SKM-1 treated with dmso at 0.1 percent for 144 hours (cell line): ENCODE measurements at regions not wholly inside any gene's neighbourhood (a gene's known extent, or its start where the extent isn't known, plus 50 kb on each side); places are given as distances from the start of the nearest gene placed in this dataset.
A peak's percentile ranks its signal among the peaks of the same experiment; 100 is the strongest.

Experiments used
- DNase-seq: peaks from one replicate; lab custom pipeline; 2025; ENCODE audit not compliant: unreplicated experiment; lab: John Stamatoyannopoulos, UW

DNA sequence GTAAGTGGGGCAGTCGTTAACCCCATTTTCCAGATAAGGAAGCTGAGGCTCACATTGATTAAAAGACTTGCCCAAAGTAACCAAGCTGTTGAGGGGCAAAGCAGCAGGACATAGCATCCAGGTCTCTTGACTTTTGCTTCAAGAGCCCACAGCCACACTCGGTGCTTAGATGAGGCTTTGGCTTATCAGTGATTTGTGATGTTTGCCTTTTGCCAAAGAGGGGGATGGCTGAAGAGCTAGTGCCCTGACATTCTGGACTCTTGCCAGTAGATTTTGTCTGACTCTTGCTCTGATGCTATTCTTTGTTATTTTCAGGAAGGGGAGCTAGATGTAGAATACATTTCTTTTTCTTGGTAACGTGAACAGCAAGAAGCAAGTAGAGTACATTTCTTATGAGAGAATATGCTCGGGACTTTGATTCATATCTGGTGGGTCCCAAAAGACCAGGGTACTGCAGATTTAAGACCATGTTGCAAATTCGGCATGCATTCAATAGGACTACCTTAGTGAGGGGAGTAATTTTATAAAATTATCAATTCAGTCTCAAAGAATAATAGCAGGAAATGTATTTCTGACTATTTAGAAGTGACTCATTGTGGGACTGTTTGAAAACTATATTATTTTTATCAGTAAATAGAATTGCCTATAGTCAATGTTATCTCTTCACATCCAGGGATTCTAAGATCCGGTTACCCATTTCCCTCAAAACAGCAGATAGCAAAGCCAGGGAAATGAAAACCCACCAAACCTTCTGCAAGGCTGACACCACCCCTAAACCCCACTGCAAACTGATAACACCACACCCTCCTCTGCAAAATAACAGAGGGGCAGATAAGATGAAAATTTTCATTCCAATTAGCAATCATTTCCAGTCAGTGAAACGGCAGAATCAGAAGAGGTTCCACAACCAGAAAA lies 180.0 kb upstream of the BMPER start:
- DNase-seq = no peak

DNA sequence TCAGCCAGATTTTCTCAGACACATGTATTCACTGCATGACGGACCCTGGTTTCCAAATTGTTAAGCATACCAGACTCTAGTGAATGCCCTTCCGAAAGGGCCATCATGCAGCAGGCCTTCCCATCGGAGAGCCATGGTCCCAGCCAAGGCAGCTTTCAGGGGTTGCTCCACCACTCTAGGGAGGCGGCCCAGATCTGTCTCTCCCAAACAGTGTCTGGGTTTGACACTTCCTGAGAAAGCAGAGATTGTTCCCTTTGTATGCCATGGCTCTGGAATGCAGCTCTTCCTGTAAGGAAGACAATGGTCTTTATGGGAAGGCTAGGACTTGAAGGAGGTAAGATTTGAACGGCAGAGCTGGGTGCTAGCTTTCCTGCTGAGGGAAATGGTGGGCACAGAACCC lies 178.8 kb upstream of the BMPER start:
- DNase-seq = no peak

DNA sequence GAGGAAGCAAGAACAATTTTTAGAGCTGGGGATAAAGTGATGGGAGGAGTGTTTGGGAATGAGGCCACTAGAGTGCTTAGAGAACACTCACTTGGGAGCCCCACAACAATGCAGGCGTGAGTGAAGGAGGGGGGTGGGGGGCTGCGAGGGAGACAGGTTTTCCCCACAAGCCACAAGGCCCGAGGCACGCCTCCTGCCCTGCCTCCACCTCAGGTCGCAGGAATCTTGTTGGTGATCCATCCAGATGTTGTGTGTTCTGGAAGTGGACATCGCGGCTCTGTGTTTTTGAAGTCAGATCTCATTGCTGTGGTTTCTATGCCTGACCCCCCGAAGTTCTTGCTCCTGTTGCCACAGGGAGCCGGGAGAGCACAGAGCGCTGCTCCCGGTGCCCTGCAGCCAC lies 178.0 kb upstream of the BMPER start:
- no peak for DNase-seq

DNA sequence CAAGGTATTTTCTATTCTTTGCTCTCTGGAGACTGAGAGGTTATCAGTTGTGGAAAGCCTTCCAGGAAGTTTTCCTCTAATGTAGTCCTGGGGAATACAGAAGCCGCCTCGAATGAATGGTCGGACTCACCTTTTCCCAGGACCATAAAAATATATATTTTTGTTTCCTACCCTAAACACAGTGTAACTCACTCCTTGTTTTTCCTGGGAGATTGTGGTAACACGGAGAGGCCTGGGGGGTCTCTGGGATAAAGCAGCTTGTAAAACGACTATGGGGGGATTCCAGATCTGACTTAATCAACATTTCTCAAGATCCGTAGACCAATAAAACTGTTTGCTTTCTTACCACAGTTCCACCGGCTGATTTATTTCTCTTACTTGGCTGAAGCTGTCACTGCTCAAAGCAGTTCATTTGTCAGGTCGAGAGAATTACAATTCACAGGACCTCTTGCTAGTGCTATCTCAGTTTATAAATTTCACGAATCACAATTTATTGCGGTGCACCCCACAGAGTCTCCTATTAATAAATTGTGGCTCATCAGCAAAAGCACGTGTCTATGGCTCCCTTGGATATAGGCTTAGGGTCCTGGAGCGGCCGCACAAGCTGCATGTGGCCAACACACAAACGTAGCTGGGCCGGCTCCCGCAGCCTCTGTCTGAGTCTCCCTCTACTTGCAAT lies 176.3 kb upstream of the BMPER start:
- DNase-seq = no peak

DNA sequence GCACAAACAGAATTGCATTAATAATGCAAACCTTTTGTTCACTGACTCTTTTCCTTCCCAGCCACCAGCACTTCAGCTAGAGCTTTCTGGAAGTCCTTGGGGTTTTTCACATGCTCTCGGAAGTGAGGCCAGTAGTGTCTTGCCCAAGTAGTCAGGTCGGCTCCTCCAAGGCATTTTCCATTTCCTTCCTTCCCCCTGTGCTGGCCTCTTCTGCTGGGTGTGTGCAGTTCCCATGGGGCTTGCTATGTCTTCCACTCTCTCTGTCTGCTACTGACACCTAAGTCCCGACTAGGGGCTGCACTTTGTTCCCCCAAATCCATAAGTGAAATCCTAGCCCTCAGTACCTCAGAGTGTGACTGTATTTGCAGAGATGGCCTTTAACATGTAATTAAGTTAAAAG lies 175.6 kb upstream of the BMPER start:
- DNase-seq = no peak

- no peak for DNase-seq
These were observed 174.4 kb upstream of the BMPER start for GRCh38 chr7:33730958-33731357.

GRCh38 chr7:33731912-33732311 lies 173.4 kb upstream of the BMPER start:
- DNase-seq = no peak

DNA sequence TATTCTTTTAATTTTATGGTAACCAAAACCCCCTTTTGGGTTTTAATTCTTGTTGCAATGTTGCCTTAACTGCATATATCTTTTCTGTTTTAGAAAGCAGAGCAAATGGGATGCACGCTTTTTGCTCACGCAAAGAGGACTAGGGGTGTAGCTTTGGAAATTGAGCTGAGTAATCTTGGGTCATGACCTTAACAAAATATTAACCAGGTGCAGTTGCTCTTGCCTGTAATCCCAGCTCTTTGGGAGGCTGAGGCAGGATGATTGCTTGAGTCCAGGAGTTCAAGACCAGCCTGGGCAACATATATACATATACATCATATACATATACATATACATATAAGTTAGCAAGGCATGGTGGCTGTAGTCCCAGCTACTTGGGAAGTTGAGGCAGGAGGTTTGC lies 172.9 kb upstream of the BMPER start:
- DNase-seq = no peak

GRCh38 chr7:33733870-33734650 lies 171.3 kb upstream of the BMPER start:
- DNase-seq = no peak

DNA sequence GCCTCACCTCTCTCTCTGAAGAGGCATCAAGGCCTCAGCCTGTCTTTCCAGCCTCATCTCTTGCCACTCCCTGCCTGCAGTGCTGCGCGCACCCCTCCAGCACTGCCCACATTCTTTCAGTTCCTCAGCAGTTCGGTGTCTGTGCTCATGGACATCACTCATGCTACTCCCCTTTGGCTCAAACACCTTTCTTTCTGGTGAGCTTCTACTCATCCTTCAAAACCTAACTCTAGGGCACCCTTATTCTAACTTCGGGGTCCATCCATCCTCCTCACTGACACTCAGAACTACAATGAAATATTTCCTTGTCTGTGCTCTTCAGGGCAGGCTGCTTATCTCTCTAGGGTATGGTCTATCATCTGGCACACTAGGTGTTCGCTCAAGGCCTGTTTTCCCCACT lies 169.9 kb upstream of the BMPER start:
- DNase-seq = no peak

DNA sequence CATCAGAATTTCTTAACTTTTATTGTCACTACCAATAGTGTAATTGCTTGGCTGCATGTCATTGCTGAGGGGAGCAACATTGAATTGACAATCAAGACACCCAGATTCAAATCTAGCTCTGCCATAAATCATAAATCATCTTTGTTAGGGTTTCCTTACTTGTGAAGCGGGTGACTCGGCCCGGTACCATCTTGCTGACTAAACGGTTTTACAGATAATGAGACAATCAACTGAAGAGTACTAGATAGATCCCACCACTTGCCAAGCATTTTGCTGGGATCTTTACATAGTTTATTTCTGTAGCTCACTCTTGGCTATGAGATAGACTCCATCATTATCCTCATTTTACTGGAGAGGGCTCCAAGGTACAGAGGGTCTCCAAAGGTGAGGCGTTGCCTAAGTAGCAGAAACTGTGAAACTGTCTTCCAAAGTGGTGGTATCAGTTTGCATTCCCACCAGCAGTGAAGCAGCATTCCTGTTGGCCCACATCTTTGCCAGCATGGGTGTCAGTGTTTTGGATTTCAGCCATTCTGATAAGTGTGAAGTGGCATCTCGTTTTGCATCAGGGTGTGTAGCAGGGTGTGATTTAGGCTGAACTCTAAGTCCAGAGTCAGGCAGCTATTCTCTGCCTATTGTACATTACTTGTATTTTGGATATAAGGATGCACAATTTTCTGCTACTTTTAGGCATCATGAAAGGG lies 168.7 kb upstream of the BMPER start:
- DNase-seq = no peak

- no peak for DNase-seq
These were observed 166.9 kb upstream of the BMPER start for GRCh38 chr7:33738260-33738935.

DNA sequence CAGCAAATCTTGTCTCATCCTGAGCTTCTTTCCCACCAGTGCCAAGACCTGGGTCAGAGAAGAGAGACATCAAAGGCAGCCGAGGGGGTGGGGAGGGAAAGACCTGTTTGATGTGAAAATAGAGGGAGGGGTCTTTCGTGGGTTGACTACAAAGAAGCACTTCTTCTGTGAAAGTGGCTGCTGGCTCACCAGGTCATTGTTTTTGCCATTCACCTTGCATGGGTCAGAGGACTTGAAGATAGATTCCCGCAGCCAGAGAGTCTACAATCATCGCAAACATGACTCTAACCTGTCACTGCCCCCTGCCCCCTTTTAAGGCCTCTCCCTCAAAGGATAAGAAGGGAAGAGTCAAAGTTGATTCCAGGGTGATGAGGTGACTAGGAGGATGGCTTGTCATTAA lies 166.1 kb upstream of the BMPER start:
- DNase-seq = no peak

- no peak for DNase-seq
These were observed 162.8 kb upstream of the BMPER start for GRCh38 chr7:33742521-33742920.

GRCh38 chr7:33742999-33743587 lies 162.2 kb upstream of the BMPER start:
- no peak for DNase-seq

GRCh38 chr7:33743594-33743993 lies 161.7 kb upstream of the BMPER start:
- DNase-seq = no peak

GRCh38 chr7:33744293-33745075 lies 160.9 kb upstream of the BMPER start:
- DNase-seq = peak; percentile 19

- no peak for DNase-seq
These were observed 159.4 kb upstream of the BMPER start for GRCh38 chr7:33745934-33746333.

GRCh38 chr7:33748793-33749192 lies 156.5 kb upstream of the BMPER start:
- no peak for DNase-seq
